ENCODE measurements at regions not wholly inside any gene's neighbourhood (a gene's known extent, or its start where the extent isn't known, plus 50 kb on each side); places are given as distances from the start of the nearest gene placed in this dataset.

DNA sequence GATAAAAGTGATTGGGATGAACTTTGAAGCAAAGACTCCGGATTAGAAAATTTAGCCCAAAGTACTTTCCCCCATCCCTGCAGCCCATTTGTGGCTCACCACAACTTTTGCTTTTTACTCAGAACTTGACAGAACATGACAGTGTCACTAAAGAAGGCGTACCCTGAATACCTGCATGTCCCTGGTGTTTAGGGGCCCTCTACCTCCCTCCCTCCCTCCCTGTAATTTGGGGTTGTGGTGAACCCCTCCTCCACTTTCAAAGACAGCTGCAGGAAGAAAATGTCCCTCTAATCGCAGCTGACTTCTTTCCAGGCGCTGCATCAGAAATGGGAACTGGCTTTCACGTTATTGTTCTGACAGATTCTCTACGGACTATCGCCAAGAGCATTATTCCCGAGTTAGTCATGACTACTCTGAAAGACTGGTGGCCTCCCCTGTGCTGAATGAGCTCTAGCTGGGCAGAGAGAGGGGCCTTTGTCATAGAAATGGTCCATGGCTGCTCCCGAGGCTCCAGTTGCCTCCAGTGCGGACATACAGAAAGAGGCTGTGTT is 93.2 kb upstream of the ARHGEF3 start:
- no peaks in the 10 kb centered on the region for H3K9me3 ChIP-seq
- no peaks in the 10 kb centered on the region for H3K27me3 ChIP-seq
- H3K4me3 ChIP-seq, result no peak overlapping the region
- no peak overlapping the region for H3K27ac ChIP-seq (replicated peaks in 1 of 4)
- peaks cover 0 to 21% (median 15%) of the 10 kb centered on the region in 4 donors for H3K4me1 ChIP-seq
- intact Hi-C loops (cut with DNase I), result no loop called here
- TF ChIP-seq POLR2AphosphoS5 (IDR thresholded peaks at IDR 0.05), result peak in 1 of 2 donors; percentile 12
- no peak for TF ChIP-seq POLR2A (IDR thresholded peaks at IDR 0.05; ENCODE audit: low read depth)
- DNase-seq (ENCODE audit: extremely low spot score), result no peak
- H3K36me3 ChIP-seq, result no peaks in the 10 kb centered on the region
- 41% methylated on average over 10 of the region's 10 CpGs for WGBS

DNA sequence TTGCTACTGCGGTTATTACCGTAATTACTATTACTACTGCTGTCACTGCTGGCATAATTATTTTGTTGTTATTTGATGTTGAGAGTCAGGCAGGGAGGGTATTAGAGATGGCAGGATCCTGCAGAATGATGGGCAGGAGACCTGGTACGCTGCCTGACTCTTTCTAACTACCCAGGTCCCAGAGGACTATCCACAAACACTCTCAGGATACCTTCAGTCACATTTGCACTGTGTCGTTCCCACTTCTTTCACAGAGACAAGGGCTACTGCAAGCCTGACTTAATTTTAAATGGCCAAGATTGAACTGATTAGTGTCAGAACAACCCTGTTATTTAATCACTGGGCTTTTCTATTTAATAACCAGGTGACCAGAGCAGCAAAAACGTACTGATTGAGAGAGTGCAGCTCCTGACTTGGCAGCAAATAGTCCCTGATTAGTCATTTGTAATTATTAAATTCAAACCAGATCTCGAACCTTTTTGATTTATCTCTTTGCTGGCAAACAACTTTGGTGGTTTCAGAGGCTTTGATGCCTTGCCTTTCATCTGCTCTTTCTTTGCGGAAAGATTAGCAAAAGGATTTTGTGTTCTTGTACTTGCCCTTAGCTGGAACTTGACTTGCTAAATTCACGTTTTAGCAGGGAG is 88.8 kb upstream of the ARHGEF3 start:
- no peaks in the 10 kb centered on the region for H3K27me3 ChIP-seq
- no peak for DNase-seq (ENCODE audit: extremely low spot score)
- no peak overlapping the region for H3K4me3 ChIP-seq
- no peak for TF ChIP-seq POLR2A (IDR thresholded peaks at IDR 0.05; ENCODE audit: low read depth)
- no peak for TF ChIP-seq EP300 (IDR thresholded peaks at IDR 0.05)
- TF ChIP-seq, protein P1, sequence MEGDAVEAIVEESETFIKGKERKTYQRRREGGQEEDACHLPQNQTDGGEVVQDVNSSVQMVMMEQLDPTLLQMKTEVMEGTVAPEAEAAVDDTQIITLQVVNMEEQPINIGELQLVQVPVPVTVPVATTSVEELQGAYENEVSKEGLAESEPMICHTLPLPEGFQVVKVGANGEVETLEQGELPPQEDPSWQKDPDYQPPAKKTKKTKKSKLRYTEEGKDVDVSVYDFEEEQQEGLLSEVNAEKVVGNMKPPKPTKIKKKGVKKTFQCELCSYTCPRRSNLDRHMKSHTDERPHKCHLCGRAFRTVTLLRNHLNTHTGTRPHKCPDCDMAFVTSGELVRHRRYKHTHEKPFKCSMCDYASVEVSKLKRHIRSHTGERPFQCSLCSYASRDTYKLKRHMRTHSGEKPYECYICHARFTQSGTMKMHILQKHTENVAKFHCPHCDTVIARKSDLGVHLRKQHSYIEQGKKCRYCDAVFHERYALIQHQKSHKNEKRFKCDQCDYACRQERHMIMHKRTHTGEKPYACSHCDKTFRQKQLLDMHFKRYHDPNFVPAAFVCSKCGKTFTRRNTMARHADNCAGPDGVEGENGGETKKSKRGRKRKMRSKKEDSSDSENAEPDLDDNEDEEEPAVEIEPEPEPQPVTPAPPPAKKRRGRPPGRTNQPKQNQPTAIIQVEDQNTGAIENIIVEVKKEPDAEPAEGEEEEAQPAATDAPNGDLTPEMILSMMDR (IDR thresholded peaks at IDR 0.05), result no peak
- no peak for TF ChIP-seq POLR2AphosphoS5 (IDR thresholded peaks at IDR 0.05)
- intact Hi-C loops (cut with DNase I), result no loop called here
- WGBS, result 57% methylated on average over 8 of the region's 8 CpGs
- H3K9me3 ChIP-seq, result no peaks in the 10 kb centered on the region
- H3K4me1 ChIP-seq, result peaks cover 0 to 33% (median 24%) of the 10 kb centered on the region in 4 donors
- no peaks in the 10 kb centered on the region for H3K36me3 ChIP-seq
- H3K27ac ChIP-seq (replicated peaks in 1 of 4), result no peak overlapping the region

GRCh38 chr3:56889131-56889530 is 87.4 kb upstream of the ARHGEF3 start:
- WGBS, result 80% methylated on average over 7 of the region's 7 CpGs
- no peak overlapping the region for H3K4me3 ChIP-seq
- TF ChIP-seq POLR2AphosphoS5 (IDR thresholded peaks at IDR 0.05) (no peak), EP300 (IDR thresholded peaks at IDR 0.05) (no peak), POLR2A (IDR thresholded peaks at IDR 0.05; ENCODE audit: low read depth) (no peak)
- TF ChIP-seq, protein P1 (IDR thresholded peaks at IDR 0.05), result no peak
- no peak for DNase-seq (ENCODE audit: extremely low spot score)
- H3K27ac ChIP-seq (replicated peaks in 1 of 4), result no peak overlapping the region
- H3K27me3 ChIP-seq, result no peaks in the 10 kb centered on the region
- no peaks in the 10 kb centered on the region for H3K9me3 ChIP-seq
- H3K36me3 ChIP-seq, result no peaks in the 10 kb centered on the region
- H3K4me1 ChIP-seq, result peaks cover 0 to 24% (median 14%) of the 10 kb centered on the region in 4 donors
- intact Hi-C loops (cut with DNase I), result no loop called here

GRCh38 chr3:56887402-56888025 is 85.8 kb upstream of the ARHGEF3 start:
- Histone ChIP-seq H3K9me3 (no peaks in the 10 kb centered on the region), H3K27me3 (no peaks in the 10 kb centered on the region), H3K4me1 (peaks cover 0 to 24% (median 14%) of the 10 kb centered on the region in 4 donors), H3K4me3 (no peak overlapping the region), H3K36me3 (no peaks in the 10 kb centered on the region), H3K27ac (replicated peaks in 1 of 4) (no peak overlapping the region)
- 65% methylated on average over 2 of the region's 2 CpGs for WGBS
- TF ChIP-seq POLR2A (IDR thresholded peaks at IDR 0.05; ENCODE audit: low read depth) (no peak), POLR2AphosphoS5 (IDR thresholded peaks at IDR 0.05) (no peak), EP300 (IDR thresholded peaks at IDR 0.05) (no peak)
- TF ChIP-seq, protein P1 (IDR thresholded peaks at IDR 0.05), result no peak
- DNase-seq (ENCODE audit: extremely low spot score), result no peak
- intact Hi-C loops (cut with DNase I), result no loop called here

DNA sequence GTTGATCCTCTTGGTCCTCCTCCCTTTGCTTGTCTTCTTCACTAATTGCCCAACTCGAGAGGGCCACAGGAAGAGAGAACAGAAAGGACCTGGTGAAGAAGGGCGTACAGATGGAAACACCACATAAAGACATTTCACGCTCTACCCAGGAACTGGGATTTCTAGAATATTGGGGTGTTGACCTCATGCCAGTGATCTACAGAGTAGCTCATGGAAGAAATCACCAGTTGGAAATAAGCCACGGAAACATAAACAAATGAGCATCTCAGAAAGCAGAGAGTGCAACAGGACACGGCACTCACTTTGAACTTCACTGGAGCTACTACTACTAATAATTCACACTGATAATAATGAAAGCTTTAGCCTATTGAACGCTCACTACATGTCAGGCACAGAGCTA is 84.6 kb upstream of the ARHGEF3 start:
- no peaks in the 10 kb centered on the region for H3K36me3 ChIP-seq
- 75% methylated on average over 6 of the region's 6 CpGs for WGBS
- no peaks in the 10 kb centered on the region for H3K9me3 ChIP-seq
- TF ChIP-seq, protein P1 (IDR thresholded peaks at IDR 0.05), result no peak
- TF ChIP-seq POLR2AphosphoS5 (IDR thresholded peaks at IDR 0.05) (no peak), POLR2A (IDR thresholded peaks at IDR 0.05; ENCODE audit: low read depth) (no peak), EP300 (IDR thresholded peaks at IDR 0.05) (no peak)
- no peaks in the 10 kb centered on the region for H3K27me3 ChIP-seq
- peaks cover 0 to 24% (median 14%) of the 10 kb centered on the region in 4 donors for H3K4me1 ChIP-seq
- intact Hi-C loops (cut with DNase I), result no loop called here
- H3K27ac ChIP-seq (replicated peaks in 1 of 4), result no peak overlapping the region
- DNase-seq (ENCODE audit: extremely low spot score), result no peak
- no peak overlapping the region for H3K4me3 ChIP-seq
